ENCODE measurements at regions not wholly inside any gene's neighbourhood (a gene's known extent, or its start where the extent isn't known, plus 50 kb on each side); places are given as distances from the start of the nearest gene placed in this dataset.
A peak's percentile ranks its signal among the peaks of the same experiment; 100 is the strongest.
"Not testable (repeated sequence)": the region's sequence is repeated elsewhere in the genome, so short reads cannot be mapped to it uniquely, and the experiment has no call there.

DNA sequence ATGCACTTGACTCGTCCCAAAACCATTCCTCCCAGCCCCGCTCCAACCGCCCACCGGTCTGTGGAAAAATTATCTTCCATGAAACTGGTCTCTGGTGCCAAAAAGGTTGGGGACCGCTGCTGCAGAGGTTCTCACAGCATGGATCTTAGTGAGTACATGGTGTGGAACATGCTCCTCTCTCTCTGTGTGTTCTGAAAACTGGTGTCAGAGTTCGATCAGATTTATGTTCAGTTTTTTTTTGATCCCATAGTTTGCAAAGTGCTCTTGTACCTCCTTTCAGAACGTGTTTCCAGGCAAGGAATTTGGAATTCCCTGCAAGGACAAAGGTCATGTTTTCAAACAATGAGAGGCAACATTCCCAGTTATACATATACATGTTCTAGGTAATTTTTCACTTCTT is 61.2 kb upstream of the FAM171A1 start:
- no peak overlapping the region for H3K4me3 ChIP-seq (ENCODE audit: low read depth, low read length)
- TF ChIP-seq, protein P1, sequence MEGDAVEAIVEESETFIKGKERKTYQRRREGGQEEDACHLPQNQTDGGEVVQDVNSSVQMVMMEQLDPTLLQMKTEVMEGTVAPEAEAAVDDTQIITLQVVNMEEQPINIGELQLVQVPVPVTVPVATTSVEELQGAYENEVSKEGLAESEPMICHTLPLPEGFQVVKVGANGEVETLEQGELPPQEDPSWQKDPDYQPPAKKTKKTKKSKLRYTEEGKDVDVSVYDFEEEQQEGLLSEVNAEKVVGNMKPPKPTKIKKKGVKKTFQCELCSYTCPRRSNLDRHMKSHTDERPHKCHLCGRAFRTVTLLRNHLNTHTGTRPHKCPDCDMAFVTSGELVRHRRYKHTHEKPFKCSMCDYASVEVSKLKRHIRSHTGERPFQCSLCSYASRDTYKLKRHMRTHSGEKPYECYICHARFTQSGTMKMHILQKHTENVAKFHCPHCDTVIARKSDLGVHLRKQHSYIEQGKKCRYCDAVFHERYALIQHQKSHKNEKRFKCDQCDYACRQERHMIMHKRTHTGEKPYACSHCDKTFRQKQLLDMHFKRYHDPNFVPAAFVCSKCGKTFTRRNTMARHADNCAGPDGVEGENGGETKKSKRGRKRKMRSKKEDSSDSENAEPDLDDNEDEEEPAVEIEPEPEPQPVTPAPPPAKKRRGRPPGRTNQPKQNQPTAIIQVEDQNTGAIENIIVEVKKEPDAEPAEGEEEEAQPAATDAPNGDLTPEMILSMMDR (IDR thresholded peaks at IDR 0.05; ENCODE audit: low read depth, low read length, missing control alignments), result no peak
- in situ Hi-C loops (cut with HindIII; ENCODE audit: low sequenced_read_pairs), result loop anchor here (25.0 kb wide), 1 partner anchor 280 kb away; the partner anchor contains the start of gene ITGA8
- DNase-seq (ENCODE audit: low read depth), result no peak

DNA sequence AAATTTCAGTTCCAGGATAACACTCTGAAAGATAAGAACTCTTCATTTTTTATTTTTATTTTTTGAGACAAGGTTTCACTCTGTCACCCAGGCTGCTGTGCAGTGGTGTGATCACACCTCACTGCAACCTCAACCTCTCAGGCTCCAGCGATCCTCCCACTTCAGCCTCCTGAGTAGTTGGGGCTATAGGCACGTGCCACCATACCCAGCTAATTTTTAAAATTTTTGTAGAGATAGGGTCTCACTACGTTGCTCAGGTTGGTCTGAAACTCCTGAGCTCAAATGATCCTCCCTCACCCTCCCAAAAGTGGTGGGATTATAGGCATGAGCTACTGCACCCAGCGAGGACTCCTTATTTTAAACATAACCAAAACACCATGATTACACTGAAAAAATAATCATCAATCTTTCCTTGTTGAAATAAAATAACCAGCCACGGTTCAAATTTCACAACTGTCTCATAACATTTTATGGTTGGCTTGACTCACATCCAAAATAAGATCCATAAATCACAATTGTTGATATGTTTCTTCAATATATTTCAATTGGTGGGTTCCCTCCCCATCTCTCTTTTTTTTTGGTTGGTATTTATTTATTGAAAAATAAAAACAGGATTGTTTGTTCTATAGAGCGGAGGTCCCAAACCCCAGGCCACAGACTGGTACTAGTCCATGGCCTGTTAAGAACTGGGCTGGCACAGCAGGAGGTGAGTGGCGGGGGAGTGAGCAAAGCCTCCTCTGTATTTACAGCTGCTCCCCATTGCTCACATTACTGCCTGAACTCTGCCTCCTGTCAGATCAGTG is 60.1 kb upstream of the FAM171A1 start:
- TF ChIP-seq, protein P1 (IDR thresholded peaks at IDR 0.05; ENCODE audit: low read depth, low read length, missing control alignments), result no peak
- in situ Hi-C loops (cut with HindIII; ENCODE audit: low sequenced_read_pairs), result loop anchor here (25.0 kb wide), 1 partner anchor 281 kb away; the partner anchor contains the start of gene ITGA8
- H3K4me3 ChIP-seq (ENCODE audit: low read depth, low read length), result no peak overlapping the region
- no peak for DNase-seq (ENCODE audit: low read depth)

DNA sequence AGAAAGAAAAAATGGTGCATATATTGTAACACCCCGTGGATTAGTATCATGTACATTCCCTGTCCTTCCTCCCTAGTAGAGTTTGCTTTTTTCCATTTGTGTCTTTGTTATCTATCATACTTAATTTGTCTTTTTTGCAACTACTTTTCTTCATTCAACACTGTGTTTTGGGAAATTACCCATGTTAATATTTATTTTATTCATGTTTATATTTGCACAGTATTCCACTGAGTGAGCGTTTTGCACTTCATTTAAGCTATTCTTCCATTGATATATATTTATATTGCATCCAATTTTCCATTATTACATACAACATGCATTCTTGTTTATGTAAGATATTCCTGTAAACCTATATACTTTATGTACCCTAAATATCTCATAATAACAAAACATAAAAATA is 57.6 kb upstream of the FAM171A1 start:
- no peak overlapping the region for H3K4me3 ChIP-seq (ENCODE audit: low read depth, low read length)
- in situ Hi-C loops (cut with HindIII; ENCODE audit: low sequenced_read_pairs), result loop anchor here (25.0 kb wide), 1 partner anchor 284 kb away; the partner anchor contains the start of gene ITGA8
- no peak for DNase-seq (ENCODE audit: low read depth)
- TF ChIP-seq, protein P1 (IDR thresholded peaks at IDR 0.05; ENCODE audit: low read depth, low read length, missing control alignments), result no peak

DNA sequence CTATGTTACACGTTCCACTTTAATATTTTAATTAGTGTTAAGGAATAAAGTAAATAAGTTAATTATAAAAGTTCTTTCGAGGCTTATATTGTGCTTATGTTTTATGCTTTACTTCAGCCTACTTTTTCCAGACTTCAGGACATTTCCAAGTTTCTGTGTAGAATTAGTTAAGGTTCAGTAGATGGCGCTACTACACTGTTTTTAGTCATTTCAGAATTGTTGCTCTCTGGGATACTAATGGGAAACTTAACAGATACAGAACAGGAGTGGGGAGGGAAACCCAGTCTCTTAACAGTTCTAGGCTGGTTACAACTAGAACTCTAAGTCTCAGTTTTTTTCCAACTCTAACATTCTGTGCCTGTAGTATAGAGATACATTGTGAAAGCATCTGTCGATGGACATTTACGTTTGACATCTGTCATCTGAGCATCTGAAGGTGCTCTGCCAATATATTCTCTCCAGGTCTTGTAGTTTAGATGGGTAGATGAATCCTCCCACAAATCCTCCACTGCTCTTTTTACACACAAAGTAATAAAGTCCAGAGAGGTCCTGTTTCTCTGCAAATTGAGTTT is 56.8 kb upstream of the FAM171A1 start:
- TF ChIP-seq, protein P1 (IDR thresholded peaks at IDR 0.05; ENCODE audit: low read depth, low read length, missing control alignments), result peak; percentile 44

DNA sequence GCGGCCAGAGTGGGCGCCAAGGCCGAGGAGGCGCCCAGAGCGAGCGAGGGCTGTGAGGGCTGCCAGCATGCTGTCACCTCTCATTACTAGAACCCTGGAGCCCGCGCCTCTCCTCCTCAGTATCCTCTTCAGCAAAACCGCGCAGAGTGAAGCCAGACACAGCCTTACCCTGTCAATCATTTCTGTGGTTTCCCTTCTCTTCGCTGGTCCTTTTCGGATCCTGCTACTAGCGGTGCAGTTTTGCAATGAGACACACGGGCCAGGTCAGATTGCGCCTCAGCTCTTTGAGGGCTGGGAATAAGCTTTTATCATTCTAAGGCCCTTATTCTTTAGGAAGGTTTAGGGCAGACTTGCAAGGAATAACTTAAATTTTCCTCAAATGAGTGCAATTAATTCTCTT is 55.5 kb upstream of the FAM171A1 start:
- in situ Hi-C loops (cut with HindIII; ENCODE audit: low sequenced_read_pairs), result loop anchor here (25.0 kb wide), 1 partner anchor 286 kb away; the partner anchor contains the start of gene ITGA8
- no peak overlapping the region for H3K4me3 ChIP-seq (ENCODE audit: low read depth, low read length)
- TF ChIP-seq, protein P1 (IDR thresholded peaks at IDR 0.05; ENCODE audit: low read depth, low read length, missing control alignments), result no peak
- DNase-seq (ENCODE audit: low read depth), result no peak

More for the DNA sequence above, 56.8 kb upstream of the FAM171A1 start:
- in situ Hi-C loops (cut with HindIII; ENCODE audit: low sequenced_read_pairs), result loop anchor here (25.0 kb wide), 1 partner anchor 284 kb away; the partner anchor contains the start of gene ITGA8
- DNase-seq (ENCODE audit: low read depth), result peak; percentile 45
- H3K4me3 ChIP-seq (ENCODE audit: low read depth, low read length), result no peak overlapping the region

DNA sequence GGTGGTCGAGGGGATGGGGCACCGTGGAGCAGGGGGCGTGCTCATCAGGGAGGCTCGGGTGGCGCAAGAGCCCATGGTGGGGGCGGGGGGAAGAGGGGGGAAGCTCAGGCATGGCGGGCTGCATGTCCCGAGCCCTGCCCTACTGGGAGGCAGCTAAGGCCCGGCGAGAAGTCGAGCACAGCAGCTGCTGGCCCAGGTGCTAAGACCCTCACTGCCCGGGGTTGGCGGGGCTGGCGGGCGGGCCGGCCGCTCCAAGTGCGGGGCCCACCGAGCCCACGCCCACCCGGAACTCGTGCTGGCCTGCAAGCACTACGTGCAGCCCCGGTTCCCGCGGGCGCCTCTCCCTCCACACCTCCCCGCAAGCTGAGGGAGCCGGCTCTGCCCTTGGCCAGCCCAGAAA is 55.0 kb upstream of the FAM171A1 start:
- DNase-seq (ENCODE audit: low read depth), result no peak
- in situ Hi-C loops (cut with HindIII; ENCODE audit: low sequenced_read_pairs), result loop anchor here (25.0 kb wide), 1 partner anchor 286 kb away; the partner anchor contains the start of gene ITGA8
- no peak overlapping the region for H3K4me3 ChIP-seq (ENCODE audit: low read depth, low read length)
- TF ChIP-seq, protein P1 (IDR thresholded peaks at IDR 0.05; ENCODE audit: low read depth, low read length, missing control alignments), result no peak

DNA sequence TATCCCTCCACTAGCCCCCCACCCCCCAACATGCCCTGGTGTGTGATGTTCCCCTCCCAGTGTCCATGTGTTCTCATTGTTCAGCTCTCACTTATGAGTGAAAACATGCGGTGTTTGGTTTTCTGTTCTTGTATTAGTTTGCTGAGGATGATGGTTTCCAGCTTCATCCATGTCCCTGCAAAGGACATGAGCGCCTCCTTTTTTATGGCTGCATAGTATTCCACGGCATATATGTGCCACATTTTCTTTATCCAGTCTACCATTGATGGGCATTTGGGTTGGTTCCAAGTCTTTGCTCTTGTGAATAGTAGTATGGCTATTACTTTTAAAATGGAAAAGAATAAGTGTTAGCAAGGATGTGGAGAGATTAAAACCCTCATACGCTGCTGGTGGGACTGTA is 50.8 kb upstream of the FAM171A1 start:
- H3K4me3 ChIP-seq (ENCODE audit: low read depth, low read length); in situ Hi-C loops (cut with HindIII; ENCODE audit: low sequenced_read_pairs); DNase-seq (ENCODE audit: low read depth): not testable (repeated sequence)
